SK-N-SH (cell line): ENCODE measurements at regions not wholly inside any gene's neighbourhood (a gene's known extent, or its start where the extent isn't known, plus 50 kb on each side); places are given as distances from the start of the nearest gene placed in this dataset.

ENCODE experiments used
- CTCF ChIA-PET: fragments of 300-600, 350-600 bp; formaldehyde crosslinking; extraction: SDS; loops from one replicate; lab custom pipeline; 2021; lab: Yijun Ruan, JAX
- POLR2A ChIA-PET: fragments of 350-600 bp; sonication (Branson Sonifier 250); formaldehyde crosslinking; extraction: SDS; loops from one replicate; lab custom pipeline; 2020; ENCODE audit warnings: antibody characterized with exemption, inconsistent platforms; lab: Yijun Ruan, JAX
- DNase-seq: peaks from one replicate; pipeline ENCODE4 v3.0.0; 2012
- H2AFZ ChIP-seq: fragments of 200-600 bp; sonication (generic); 2 replicates; pipeline ENCODE4 v1.8.1; 2016; ENCODE audit warnings: antibody characterized with exemption, mild to moderate bottlenecking, low read depth
- H3F3A ChIP-seq: fragments of 200-600 bp; sonication (generic); replicated peaks from 2 replicates; pipeline ENCODE3; 2016; ENCODE audit warnings: antibody characterized with exemption, mild to moderate bottlenecking; ENCODE audit not compliant: insufficient read depth
- H3K27ac ChIP-seq, 2 experiments: fragments of 200-500 bp in 1 of 2; fragments of 200-600 bp in 1 of 2; sonication (Bioruptor generic) in 1 of 2; sonication (generic), shearing (Covaris generic) in 1 of 2; 2 replicates each; pipeline versions ENCODE4 v1.5.1 to v1.6.1; 2014 to 2016; ENCODE audit warnings: low read depth in 2 of 2, inconsistent platforms in 1 of 2, low read length in 1 of 2, mild to moderate bottlenecking in 1 of 2, mixed read lengths in 1 of 2
- H3K27me3 ChIP-seq: fragments of 200-600 bp; sonication (generic), shearing (Covaris generic); 2 replicates; pipeline ENCODE4 v1.6.1; 2016; ENCODE audit warnings: mixed run types; ENCODE audit not compliant: insufficient read depth
- H3K36me3 ChIP-seq, 2 experiments: fragments of 200-500 bp in 1 of 2; fragments of 200-600 bp in 1 of 2; sonication (Bioruptor generic) in 1 of 2; sonication (generic) in 1 of 2; replicated peaks in 1 of 2; 2 replicates each; pipeline versions ENCODE3 to v1.5.1; 2014 to 2016; ENCODE audit warnings: low read length in 1 of 2, mild to moderate bottlenecking in 1 of 2; ENCODE audit not compliant: insufficient read depth in 2 of 2, control insufficient read depth in 1 of 2
- H3K4me1 ChIP-seq, 2 experiments: fragments of 200-500 bp in 1 of 2; fragments of 200-600 bp in 1 of 2; sonication (Bioruptor generic) in 1 of 2; sonication (generic), shearing (Covaris generic) in 1 of 2; 2 replicates each; pipeline versions ENCODE4 v1.5.1 to v1.6.1; 2014 to 2016; ENCODE audit warnings: low read depth in 1 of 2, low read length in 1 of 2, mixed run types in 1 of 2; ENCODE audit not compliant: insufficient read depth in 2 of 2, control insufficient read depth in 1 of 2
- H3K4me2 ChIP-seq: fragments of 200-600 bp; sonication (generic), shearing (Covaris generic); 2 replicates; pipeline ENCODE4 v1.6.1; 2017; ENCODE audit warnings: mixed run types
- H3K4me3 ChIP-seq, 2 experiments: fragments of 200-500 bp in 1 of 2; fragments of 200-600 bp in 1 of 2; sonication (Bioruptor generic) in 1 of 2; sonication (generic), shearing (Covaris generic) in 1 of 2; 2 replicates each; pipeline versions ENCODE4 v1.5.1 to v1.8.1; 2014 to 2016; ENCODE audit warnings: low read depth in 2 of 2, inconsistent platforms in 1 of 2, low read length in 1 of 2, mild to moderate bottlenecking in 1 of 2, mixed read lengths in 1 of 2, moderate library complexity in 1 of 2
- H3K79me2 ChIP-seq: fragments of 200-600 bp; sonication (generic); 2 replicates; pipeline ENCODE4 v1.8.1; 2017; ENCODE audit warnings: mild to moderate bottlenecking; ENCODE audit not compliant: insufficient read depth
- H3K9ac ChIP-seq: fragments of 200-600 bp; sonication (generic); 2 replicates; pipeline ENCODE4 v1.6.1; 2017; ENCODE audit warnings: mixed run types
- H3K9me2 ChIP-seq: fragments of 200-600 bp; sonication (generic); 2 replicates; pipeline ENCODE4 v1.6.1; 2017; ENCODE audit warnings: mixed run types
- H3K9me3 ChIP-seq: fragments of 200-600 bp; sonication (generic); 2 replicates; pipeline ENCODE4 v1.6.1; 2017; ENCODE audit warnings: mixed run types, mild to moderate bottlenecking, moderate library complexity
- H4K20me1 ChIP-seq: fragments of 200-600 bp; sonication (generic); 2 replicates; pipeline ENCODE4 v1.6.1; 2017; ENCODE audit warnings: mild to moderate bottlenecking, mixed run types; ENCODE audit not compliant: insufficient read depth
- ELF1 ChIP-seq: IDR thresholded peaks from 2 replicates; pipeline ENCODE4 v1.4.0; 2012
- EP300 ChIP-seq, 2 experiments: IDR thresholded peaks; 2 replicates each; pipeline versions ENCODE4 v1.4.0 to v1.6.1; 2012; ENCODE audit warnings: borderline replicate concordance in 1 of 2, low read depth in 1 of 2, low read length in 1 of 2
- EZH2phosphoT487 ChIP-seq: fragments of 200-600 bp; sonication (generic); IDR thresholded peaks from 2 replicates; pipeline ENCODE4 v1.6.1; 2017; ENCODE audit warnings: low read depth, mixed run types, mild to moderate bottlenecking, antibody characterized with exemption, moderate library complexity, borderline replicate concordance
- GABPA ChIP-seq: IDR thresholded peaks from 2 replicates; pipeline ENCODE4 v1.4.0; 2012; ENCODE audit warnings: low read depth, mild to moderate bottlenecking
- IRF3 ChIP-seq: fragments of 150-350 bp; IDR thresholded peaks from 2 replicates; pipeline ENCODE4 v1.6.1; 2016; ENCODE audit warnings: mild to moderate bottlenecking, low read depth, low read length
- MAX ChIP-seq: IDR thresholded peaks from 2 replicates; pipeline ENCODE4 v1.4.0; 2012; ENCODE audit warnings: low read depth
- MXI1 ChIP-seq: IDR thresholded peaks from 2 replicates; pipeline ENCODE4 v1.6.1; 2012; ENCODE audit warnings: mild to moderate bottlenecking, low read depth, low read length, improper control_type of control experiment
- NFIC ChIP-seq: IDR thresholded peaks from 2 replicates; pipeline ENCODE4 v1.4.0; 2012; ENCODE audit warnings: borderline replicate concordance
- PBX3 ChIP-seq: IDR thresholded peaks from 2 replicates; pipeline ENCODE4; 2012
- RCOR1 ChIP-seq: fragments of 150-350 bp; IDR thresholded peaks from 2 replicates; pipeline ENCODE4 v1.6.1; 2017; ENCODE audit warnings: antibody characterized with exemption, low read length
- REST ChIP-seq: IDR thresholded peaks from 2 replicates; pipeline ENCODE4 v1.6.1; 2012; ENCODE audit warnings: mild to moderate bottlenecking, low read depth, low read length, moderate library complexity
- SIN3A ChIP-seq: IDR thresholded peaks from 2 replicates; pipeline ENCODE4 v1.6.1; 2012; ENCODE audit warnings: low read depth, mild to moderate bottlenecking, low read length, moderate library complexity, borderline replicate concordance
- SMC3 ChIP-seq: IDR thresholded peaks from 2 replicates; pipeline ENCODE4 v1.6.1; 2012; ENCODE audit warnings: low read depth, low read length, improper control_type of control experiment
- TAF1 ChIP-seq: IDR thresholded peaks from 2 replicates; pipeline ENCODE4 v1.6.1; 2012; ENCODE audit warnings: low read depth, mild to moderate bottlenecking, low read length, moderate library complexity, borderline replicate concordance
- TEAD4 ChIP-seq: IDR thresholded peaks from 2 replicates; pipeline ENCODE4 v1.4.0; 2012; ENCODE audit warnings: mild to moderate bottlenecking, borderline replicate concordance; ENCODE audit not compliant: insufficient read depth
- USF2 ChIP-seq: fragments of 150-350 bp; IDR thresholded peaks from 2 replicates; pipeline ENCODE4 v1.6.1; 2017; ENCODE audit warnings: antibody characterized with exemption, low read length, low read depth, borderline replicate concordance
- WGBS: methylation state at CpG from one replicate; pipeline ENCODE4 v1.1.6; 2017; ENCODE audit warnings: low lambda C conversion rate; 5-methylcytosine and 5-hydroxymethylcytosine counted together

GRCh38 chr6:10332111-10332510 lies 82.8 kb downstream of the TFAP2A start:
- no peak overlapping the region for H2AFZ ChIP-seq
- no peak overlapping the region for H3K4me3 ChIP-seq
- no peak overlapping the region for H3K9ac ChIP-seq
- H3F3A ChIP-seq = no peaks in the 10 kb centered on the region
- no peaks in the 10 kb centered on the region for H3K9me2 ChIP-seq
- WGBS = 8% methylated on average over 4 of the region's 4 CpGs
- ChIA-PET POLR2A (no interaction called here), CTCF (no interaction called here)
- no peak for DNase-seq
- H3K79me2 ChIP-seq = no peaks in the 10 kb centered on the region
- no peaks in the 10 kb centered on the region for H3K9me3 ChIP-seq
- H3K4me2 ChIP-seq = no peak overlapping the region
- no peak overlapping the region for H3K27ac ChIP-seq
- TF ChIP-seq MXI1 (no peak), EP300 (IDR thresholded peaks at IDR 0.05; ENCODE audit: borderline replicate concordance in 1 of 2, low read depth in 1 of 2, low read length in 1 of 2) (no peak), TEAD4 (no peak), EZH2phosphoT487 (no peak)
- no peaks in the 10 kb centered on the region; the same call in 1 of the 2 replicates for H3K27me3 ChIP-seq
- H3K36me3 ChIP-seq = no peaks in the 10 kb centered on the region
- H4K20me1 ChIP-seq = no peaks in the 10 kb centered on the region
- no peaks in the 10 kb centered on the region for H3K4me1 ChIP-seq

GRCh38 chr6:10331334-10331968 lies 83.4 kb downstream of the TFAP2A start:
- WGBS = 8% methylated on average over 8 of the region's 8 CpGs
- no peak for DNase-seq
- Histone ChIP-seq H3K9me3 (no peaks in the 10 kb centered on the region), H3K4me3 (no peak overlapping the region), H2AFZ (no peak overlapping the region), H3K27me3 (peaks cover under 1% of the 10 kb centered on the region; the same call in 1 of the 2 replicates), H3K9me2 (no peaks in the 10 kb centered on the region), H3K79me2 (no peaks in the 10 kb centered on the region), H3K4me2 (no peak overlapping the region), H3K27ac (no peak overlapping the region), H3K4me1 (no peaks in the 10 kb centered on the region), H3F3A (no peaks in the 10 kb centered on the region), H4K20me1 (no peaks in the 10 kb centered on the region), H3K36me3 (no peaks in the 10 kb centered on the region)
- POLR2A ChIA-PET = no interaction called here
- TF ChIP-seq NFIC = no peak
- no peak for TF ChIP-seq TAF1
- no peak for TF ChIP-seq USF2
- no peak for TF ChIP-seq RCOR1
- no peak for TF ChIP-seq ELF1
- no peak for TF ChIP-seq MAX
- TF ChIP-seq SMC3 = no peak
- no peak for TF ChIP-seq EP300 (IDR thresholded peaks at IDR 0.05; ENCODE audit: borderline replicate concordance in 1 of 2, low read depth in 1 of 2, low read length in 1 of 2)
- no peak for TF ChIP-seq GABPA
- TF ChIP-seq IRF3 = no peak
- no peak for TF ChIP-seq PBX3
- TF ChIP-seq REST = no peak
- TF ChIP-seq SIN3A = no peak
- TF ChIP-seq, all 33 proteins: peak for 0
- H3K9ac ChIP-seq = no peak overlapping the region
- CTCF ChIA-PET = no interaction called here
